CD1c-positive myeloid dendritic cell (primary cell): ENCODE measurements at regions not wholly inside any gene's neighbourhood (a gene's known extent, or its start where the extent isn't known, plus 50 kb on each side); places are given as distances from the start of the nearest gene placed in this dataset.

Experiments used
- DNase-seq: peaks from one replicate; pipeline ENCODE4 v3.0.0-alpha.2; 2016; ENCODE audit errors: extremely low spot score

DNA sequence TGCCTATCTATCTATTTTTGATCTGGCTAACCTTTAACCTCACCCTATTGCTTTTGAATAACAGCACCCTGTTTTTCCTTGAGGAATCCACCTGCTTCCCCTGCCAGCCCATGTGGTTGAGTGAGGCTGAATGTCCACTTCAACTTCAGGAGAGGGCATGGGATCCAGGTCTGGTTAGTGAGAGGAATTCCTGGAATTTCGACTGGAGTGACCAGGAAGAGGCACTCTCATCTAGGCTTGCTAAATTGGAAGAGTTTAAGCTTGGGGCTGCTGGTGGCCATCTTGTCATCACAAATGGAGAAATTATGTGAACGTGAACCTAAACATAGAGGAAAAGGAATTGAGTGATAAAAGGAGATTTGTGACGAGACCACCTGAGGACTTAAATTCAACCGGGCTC lies 322.1 kb downstream of the OSTF1 start:
- no peak for DNase-seq

DNA sequence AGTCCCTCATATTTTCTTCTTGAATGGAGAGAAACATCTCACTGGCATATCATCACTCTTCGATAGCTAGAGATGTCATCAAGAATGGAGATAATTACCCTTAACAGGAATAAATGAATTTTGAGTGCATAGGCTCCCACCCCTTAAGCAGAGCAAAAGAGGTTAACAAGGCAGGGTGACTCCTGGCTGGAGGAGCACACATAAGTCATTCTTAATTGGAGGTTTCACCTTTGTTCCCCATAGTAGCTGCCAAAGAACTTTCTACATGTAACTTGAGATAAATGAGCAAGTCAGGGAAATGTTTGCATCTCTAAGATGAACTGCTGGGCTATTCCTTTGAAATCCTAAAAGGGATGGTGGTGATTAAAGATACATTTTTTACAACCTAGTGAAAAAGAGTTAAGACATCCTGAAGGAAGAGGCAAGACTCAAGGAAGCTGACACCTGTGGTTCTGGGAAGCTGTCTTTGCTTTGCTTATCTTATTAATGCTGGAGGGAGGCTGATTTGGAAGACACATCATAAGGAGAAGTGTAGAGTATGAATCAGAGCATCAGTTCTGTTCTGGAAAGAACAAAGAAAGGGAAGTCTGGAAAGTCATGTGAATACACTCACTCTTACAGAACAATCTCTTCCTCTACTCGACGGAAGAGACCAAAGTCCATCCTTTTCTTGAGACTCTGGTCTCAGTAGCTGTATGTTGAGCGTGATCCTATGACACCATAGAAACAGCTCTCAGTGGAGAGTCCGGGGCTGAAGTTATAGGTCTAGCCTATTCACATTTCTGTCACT lies 326.3 kb downstream of the OSTF1 start:
- DNase-seq: peak; percentile 30

DNA sequence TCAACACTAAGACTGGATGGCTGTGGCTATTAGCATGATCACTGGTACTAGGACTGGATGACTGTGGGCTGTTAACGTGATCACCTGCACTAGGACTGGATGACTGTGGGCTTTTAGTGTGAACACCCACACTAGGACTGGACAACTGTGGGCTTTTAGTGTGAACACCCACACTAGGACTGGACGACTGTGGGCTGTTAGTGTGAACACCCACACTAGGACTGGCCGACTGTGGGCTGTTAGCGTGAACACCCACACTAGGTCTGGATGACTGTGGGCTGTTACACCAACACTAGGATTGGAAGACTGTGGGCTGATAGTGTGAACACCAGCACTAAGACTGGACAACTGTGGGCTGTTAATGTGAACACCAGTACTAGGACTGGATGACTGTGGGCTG lies 329.2 kb downstream of the OSTF1 start:
- no peak for DNase-seq

DNA sequence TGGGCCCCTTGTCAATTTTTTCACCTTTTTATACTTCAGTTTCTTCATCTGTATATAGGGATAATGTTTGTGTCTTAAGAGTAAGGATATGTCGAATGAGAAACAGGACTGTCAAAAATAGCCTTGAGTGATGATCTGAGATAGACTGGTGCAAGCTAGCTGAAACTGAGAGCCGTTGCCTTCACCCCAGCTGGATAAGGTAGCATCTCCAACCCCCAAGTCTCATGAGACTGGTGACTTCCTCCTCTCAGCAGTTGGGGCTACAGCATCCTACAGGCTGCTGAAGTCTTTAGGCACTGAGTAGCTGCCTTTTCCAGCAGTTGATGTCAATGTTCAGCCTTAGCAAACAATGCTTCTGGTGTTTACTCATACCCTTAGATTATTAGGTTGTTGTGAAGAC lies 330.2 kb downstream of the OSTF1 start:
- DNase-seq: no peak

DNA sequence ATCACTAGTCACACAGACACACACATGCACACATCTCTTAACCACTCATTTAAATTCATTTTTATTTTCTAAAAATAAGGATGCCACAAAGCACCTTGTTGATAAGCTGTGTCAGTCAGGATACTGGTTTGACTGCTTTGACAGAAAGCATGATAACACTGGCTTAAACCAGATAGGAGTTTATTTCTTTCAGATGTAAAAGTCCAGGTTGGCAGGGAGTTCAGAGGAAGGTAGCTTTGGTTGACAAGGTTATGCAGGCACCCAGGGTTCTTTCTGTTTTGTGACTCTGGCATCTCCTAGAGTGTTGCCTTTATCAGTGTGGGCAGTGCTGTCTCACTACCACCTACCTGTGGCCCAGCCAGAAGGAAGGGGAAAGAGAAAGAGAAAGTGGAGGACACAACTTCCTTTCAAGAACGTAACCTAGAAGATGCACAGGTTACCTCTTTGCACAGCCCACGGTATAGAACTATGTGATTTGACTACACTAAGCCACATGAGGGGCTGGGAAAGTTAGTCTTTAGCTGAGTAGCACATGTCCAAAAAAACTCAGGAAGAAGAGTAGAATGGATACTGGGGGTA lies 334.7 kb downstream of the OSTF1 start:
- no peak for DNase-seq

DNA sequence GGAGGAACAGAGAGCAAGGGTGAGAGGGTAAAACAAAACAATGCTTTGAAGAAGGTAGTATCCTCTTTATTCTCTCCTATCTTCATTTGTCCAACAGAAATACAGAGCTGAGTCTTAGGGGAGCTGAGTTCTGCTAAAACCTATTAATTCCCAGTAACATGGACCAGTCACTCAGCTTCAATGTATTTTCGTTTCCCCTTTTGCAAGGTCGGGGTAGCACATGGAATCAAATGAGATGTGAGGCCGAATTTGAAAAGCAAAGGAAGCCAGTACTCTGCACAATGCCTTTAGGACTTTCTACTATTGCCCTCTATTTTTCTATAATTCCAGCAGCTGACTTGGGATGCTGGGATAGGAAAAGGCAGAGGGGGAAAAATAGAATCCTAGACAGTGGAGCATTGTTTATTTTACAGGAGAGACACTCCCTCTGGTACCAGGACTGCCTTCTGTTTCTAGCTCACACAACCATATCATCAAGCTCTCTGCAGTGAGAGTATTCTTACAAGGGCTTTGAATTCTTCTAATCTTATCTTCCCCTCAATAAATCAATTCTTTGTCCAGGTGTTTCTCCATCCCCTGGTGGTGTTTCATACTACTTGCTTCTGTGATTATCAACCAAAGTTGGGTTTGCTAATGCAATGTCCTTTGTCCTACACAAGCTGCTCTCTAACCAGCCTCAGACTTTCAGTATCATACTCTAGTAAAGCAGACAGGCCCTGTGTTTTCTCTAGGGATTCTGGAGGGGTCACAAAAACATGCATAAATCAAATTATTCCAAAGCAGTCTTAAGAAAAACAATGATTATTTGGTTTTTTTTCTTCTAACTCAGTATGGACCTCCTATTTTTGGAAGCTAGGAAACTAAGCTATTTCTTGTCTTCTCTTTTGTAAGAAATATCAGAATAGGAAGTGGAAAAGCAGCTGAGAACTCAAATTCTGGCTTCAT lies 341.5 kb downstream of the OSTF1 start:
- no peak for DNase-seq

DNA sequence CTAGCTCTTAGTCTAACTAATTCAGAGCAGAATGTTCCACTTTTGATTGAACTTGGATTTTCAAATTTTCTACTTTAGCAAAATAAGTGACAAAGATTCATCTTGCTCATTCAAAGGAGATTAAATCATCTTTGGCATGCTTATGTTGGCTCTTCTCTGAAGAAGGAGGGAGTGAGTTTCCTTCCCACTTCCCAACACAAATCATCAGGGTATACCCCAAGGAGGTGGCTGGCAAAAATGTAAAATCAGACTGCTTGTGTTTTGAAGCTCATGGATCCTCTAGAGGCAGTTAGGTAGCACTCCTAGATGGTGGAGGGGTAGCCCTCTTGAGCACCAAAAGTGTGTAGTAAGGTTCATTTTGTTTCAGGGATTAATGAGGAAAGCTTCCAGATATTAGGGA lies 343.1 kb downstream of the OSTF1 start:
- no peak for DNase-seq

DNA sequence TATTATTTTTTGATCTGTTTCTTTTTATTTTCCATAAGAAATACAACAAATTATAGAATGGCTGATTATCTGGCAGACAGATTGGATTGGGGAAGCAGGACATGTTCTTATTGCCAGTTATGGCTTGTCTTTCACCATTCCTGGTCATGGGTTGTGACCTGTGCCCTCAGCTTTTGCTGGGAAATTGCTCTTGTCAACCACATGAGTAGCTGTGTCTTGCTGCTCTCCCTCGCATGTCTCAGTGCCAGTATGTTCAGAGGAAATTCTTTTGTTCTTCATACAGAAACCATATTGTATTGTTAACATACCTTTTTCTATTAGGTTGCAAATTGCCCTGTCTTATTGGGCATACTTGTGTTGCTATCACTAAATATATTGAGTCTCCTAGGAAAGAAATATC lies 344.1 kb downstream of the OSTF1 start:
- DNase-seq: no peak

DNA sequence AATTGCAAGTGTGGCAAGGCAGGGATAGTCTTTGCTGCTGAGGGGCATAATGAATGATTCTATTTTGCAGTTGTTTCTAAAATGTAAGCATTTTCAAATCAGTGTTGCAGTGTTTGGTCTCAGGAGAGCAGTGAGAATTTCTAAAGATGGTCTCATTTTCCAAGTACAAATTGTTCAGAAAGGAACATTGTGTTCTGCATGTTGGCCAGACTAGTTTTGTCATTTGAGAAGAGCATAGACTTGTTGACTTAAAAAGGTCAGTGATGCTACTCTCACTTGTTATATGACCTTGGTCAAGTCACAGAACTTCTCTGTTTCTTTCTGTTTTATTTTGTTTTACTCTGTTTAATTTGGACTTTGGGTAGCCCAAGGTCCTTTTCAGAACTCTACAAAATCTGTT lies 344.6 kb downstream of the OSTF1 start:
- DNase-seq: no peak

DNA sequence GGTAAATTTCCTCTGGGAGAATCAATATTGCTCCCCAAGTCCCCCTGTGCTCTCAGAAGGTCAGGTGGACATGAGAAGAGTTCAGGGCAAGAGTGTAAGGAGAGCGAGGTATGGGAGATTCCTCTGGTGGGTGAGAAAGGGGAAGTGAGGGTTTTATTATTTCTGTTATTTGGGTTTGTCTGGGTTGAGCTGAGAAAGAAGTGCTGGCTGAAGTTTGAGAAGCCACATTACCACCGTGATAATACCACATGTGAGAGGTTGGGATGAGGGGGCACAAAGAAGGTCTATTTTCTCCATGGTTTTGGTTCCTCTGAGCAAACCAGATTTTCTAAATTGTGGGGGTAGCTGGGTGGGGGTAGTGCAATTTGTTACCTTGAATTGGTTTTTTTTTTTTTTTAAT lies 350.4 kb downstream of the OSTF1 start:
- no peak for DNase-seq

DNA sequence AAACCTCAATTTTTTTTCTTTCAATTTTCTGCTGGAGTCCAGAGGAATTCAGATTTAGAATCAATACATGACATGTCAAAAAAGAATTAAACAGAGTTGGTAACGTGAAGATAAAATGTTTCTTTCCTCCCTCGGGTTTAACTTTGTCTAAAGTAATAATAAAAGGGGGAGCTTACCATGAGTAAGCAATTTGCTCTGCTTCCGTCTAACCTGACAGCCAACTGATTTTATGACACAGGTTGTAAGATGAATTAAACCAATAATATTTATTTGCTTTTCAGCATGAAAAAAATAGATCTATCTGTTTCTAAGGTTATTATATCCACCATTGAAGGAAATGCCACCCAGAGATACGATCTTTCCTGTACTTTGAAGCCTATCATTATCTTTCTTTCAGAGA lies 352.6 kb downstream of the OSTF1 start:
- DNase-seq: no peak

DNA sequence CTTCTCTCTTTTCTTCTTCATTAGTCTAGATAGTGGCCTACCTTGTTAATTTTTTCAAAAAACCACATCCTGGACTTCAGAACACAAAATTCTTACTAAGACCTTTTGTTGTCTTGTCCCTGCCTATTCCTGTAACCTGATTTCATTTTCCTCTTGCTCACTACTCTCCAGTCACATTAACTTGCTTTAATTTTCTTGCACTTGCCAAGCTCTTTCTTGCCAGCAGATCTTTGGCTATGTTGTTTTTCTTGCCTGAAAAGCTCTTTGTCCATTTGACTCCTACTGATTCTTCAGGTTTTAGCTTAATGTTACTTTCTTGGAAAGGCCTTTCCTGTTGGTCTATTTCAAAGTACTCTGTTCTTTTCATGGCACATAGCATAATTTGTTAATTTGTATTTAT lies 356.8 kb downstream of the OSTF1 start:
- no peak for DNase-seq

DNA sequence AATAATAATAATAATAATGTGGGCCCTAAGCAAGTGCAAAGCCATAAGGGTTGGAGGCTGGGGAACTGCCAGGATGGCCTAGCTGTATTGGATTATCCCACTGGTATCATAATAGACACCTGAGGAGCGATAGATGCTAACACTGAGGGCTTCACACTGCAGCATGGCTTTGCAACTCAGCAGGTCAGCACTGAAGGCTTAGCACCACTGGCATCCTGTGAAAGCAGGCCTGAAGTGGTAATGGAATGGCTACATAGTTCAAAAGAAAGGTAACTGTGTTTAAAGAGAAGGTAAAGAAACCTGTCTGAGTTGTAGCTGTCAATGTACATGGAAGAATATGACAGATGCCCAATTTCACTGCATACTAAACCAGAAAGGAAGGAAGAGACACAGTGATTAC lies 359.0 kb downstream of the OSTF1 start:
- DNase-seq: no peak

DNA sequence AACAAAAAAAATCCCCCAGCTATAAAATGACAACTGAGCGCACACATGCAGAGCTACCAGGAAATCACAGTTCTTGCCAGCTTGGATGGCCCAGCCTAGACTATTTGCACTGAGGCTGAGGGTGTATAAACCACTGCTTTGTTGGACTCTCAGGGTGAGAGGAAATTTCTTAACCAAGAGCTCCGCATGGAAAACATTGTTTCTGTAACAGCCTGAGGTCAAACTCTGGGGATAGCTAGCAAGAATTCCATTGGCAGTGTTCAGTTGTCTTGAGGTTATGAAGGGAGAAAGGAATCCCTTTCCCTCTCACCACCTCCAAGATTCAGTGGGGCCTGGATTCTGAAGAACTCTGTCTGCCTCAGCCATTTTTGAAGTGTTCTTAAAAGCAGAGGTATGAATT lies 360.0 kb downstream of the OSTF1 start:
- DNase-seq: no peak

DNA sequence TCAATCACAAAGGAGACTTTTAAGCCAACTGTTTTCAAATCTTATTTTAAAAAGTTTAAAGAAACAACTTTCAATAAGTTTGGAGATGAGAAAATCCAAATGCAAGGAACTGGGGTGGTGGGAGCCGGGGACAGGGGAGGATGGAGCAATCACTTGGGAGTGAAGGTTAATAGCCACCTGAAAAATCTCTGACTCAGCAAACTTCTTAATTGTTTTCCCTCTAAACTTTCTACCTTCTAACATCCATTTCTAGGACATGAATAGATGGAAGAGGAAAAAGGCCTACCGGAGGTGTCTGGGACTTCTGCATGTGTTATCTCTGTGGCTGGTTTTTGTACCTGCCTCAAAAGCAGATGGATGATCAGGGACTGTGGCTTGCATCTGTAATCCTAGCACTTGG lies 360.6 kb downstream of the OSTF1 start:
- DNase-seq: no peak

DNA sequence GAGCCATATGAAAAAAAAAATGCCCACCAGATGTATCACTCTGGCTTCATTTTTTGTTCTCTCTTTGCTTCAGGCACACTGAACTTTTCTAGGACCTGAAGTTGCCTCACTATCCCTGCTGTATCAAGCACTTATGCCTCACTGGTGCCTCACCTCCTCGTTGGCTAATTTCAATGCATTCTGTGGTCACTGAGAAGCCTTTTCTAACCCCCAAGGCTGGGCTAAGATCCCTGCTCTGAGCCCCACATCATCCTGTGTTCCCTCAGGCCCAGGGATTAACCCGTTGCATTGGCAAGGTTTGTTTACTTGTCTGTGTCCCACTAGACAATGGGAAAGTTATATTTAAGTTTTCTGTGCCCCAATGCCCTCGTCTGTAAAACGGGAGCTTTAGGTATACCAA lies 362.7 kb downstream of the OSTF1 start:
- no peak for DNase-seq

DNA sequence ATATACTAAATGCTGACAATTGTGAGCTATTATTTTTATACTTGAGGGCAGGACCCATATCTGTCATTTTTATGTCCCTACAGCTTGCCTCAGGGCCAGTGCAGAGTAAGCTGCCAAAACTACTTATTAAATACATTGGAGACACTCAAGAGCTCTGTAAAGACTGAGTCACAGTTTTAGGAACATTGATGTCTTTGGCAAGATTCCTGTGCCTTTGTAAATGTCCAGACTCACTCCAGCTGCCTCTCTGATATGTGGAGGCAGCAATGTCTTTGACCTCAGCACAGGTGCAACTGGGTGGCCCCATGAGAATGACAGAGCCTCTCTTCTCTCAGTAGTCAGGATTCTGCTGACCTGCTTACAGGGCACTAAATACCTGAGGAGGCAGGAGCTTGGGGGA lies 363.2 kb downstream of the OSTF1 start:
- no peak for DNase-seq

DNA sequence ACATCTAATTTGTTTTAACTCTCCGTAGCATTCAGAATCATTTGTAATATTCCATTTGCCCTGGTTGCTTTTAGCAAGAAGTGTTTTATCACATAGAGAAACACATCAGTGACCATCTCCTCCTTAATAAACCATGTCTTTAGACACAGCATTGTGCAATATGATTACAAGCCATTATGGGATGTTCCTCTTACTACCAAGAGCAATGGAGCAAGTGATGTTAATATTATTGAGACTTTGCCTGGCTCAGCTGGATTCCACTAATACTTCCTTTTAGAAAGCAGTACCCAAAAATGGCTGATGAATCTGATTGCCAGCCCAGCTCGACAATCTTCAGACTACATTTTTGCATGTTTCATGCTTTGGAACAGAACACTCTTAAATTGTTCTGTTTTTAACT lies 364.2 kb downstream of the OSTF1 start:
- DNase-seq: peak; percentile 12

DNA sequence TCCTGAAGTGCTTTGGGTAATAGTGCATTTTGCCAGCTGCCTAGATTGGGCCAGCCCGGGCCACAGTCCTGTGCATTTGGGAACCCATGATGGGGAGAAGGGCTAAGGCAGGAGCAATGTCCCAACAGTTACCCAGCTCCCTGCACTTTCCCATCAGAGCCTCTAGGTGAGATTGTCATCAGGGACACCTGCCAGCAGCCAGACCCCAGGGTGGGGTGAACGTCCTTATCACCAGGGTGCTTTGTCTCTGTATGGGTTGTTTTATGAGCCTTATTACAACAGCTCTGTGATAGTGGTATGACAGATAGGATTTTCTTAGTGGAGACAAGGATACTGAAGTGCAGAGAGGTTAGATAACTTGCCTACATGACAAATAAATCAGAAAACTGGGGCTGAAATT lies 365.7 kb downstream of the OSTF1 start:
- no peak for DNase-seq

DNA sequence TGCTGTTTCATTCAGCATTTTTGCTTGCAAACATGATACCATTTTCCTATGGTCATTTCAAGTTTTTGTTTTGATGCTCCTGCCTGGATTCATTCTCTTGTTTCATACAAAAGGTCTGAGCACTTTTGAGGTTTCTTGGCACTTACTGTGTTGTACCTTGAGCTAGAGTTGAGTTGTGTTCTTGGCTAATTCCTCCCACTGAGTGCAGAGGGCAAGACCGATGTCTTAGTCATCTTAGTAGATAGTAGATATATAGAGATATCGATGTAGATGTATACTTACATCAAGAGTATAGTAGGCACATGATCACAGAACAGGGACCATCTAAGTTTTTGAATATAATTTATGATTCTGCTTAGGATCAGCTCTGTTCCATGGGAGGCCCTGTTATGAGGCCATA lies 366.6 kb downstream of the OSTF1 start:
- DNase-seq: no peak

DNA sequence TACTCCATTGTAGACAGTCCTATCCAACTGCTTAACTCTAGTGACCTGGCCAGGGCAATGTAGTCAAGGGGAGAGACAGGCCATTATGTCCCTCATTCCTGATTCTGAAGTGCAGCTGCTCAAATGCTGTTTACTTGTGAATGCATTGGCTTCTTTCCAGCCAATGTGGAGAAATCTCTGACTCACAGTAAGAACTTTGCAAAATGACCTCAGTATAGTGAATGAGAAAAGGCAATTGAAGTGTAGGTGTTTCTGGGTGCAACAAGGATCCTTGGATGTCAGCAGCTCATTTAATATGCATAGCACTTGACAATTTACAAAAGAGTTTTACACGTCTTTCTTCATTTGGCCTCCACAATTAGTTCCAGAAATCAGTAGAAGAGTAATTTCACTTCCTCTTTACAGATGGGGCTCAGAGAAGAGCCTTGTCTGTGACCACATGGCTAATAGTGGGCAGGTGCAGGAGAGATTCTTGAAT lies 367.2 kb downstream of the OSTF1 start:
- peak; percentile 78 for DNase-seq

DNA sequence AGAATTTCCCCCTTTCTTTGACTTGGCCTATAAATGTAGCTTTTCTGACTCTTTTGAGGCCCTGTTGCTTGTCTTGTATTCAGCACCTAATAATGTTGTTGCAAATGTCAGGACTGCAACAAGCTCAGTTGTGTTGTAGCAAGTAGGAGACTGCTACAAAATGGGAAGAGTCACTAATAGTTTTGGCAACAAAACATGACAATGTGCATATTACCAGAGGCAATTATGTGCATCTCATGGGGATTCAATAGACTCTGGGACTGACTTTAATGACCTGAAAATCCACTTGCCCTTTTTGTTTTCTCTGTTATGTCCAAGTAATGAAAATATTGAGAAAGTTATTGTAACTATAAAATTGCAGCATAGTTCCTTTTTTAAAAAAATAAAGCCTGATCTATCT lies 368.4 kb downstream of the OSTF1 start:
- no peak for DNase-seq
